K562 (cell line): ENCODE measurements at regions not wholly inside any gene's neighbourhood (a gene's known extent, or its start where the extent isn't known, plus 50 kb on each side); places are given as distances from the start of the nearest gene placed in this dataset.

Experiments
- ATAC-seq: fragments of 200-7000 bp; cut with Tn5 transposase; 3 replicates; pipeline ENCODE4 v1.9.1; 2020; ENCODE audit warnings: moderate library complexity
- BruUV-seq: library from RNA; stranded (reverse); fragments of 400-500 nt; replicated peaks from 2 replicates; lab custom pipeline; 2021; lab: Mats Ljungman, UMichigan
- CTCF ChIA-PET: fragments of 300-600 bp; formaldehyde crosslinking; extraction: SDS; loops from one replicate; lab custom pipeline; 2021; ENCODE audit warnings: low intra/inter-chr PET ratio; lab: Yijun Ruan, JAX
- POLR2A ChIA-PET: fragments of 300-600, 350-650 bp; sonication (Branson Sonifier 250); formaldehyde crosslinking; extraction: SDS; loops from one replicate; lab custom pipeline; 2021; ENCODE audit warnings: antibody characterized with exemption, inconsistent platforms; lab: Yijun Ruan, JAX
- DNase-seq, 4 experiments: peaks; one replicate each; pipeline versions ENCODE4 v3.0.0 to v3.0.0-alpha.2; 2011 to 2018; ENCODE audit warnings: low spot score in 3 of 4, mixed read lengths in 3 of 4; ENCODE audit errors: extremely low read depth in 1 of 4
- FAIRE-seq: peaks from 2 replicates; lab custom pipeline; 2011; peaks lifted over from hg19 to GRCh38; lab: Jason Lieb, UNC
- H2AFZ ChIP-seq: 2 replicates; pipeline ENCODE4 v1.6.0; 2011; ENCODE audit warnings: low read depth, low read length, control low read depth, inconsistent platforms
- H3K27ac ChIP-seq: fragments of 200-600 bp; 3 replicates; pipeline ENCODE4 v1.8.0; 2011; ENCODE audit warnings: low read depth, mild to moderate bottlenecking, control low read depth, inconsistent platforms, low read length, moderate library complexity, mixed read lengths; ENCODE audit errors: extremely low read depth
- H3K27me3 ChIP-seq, 2 experiments: fragments of 300-600 bp in 1 of 2; 2 replicates in 1 of 2; 3 replicates in 1 of 2; pipeline versions ENCODE4 v1.6.0 to v1.8.0; 2011; ENCODE audit warnings: inconsistent platforms in 2 of 2, low read length in 2 of 2, mild to moderate bottlenecking in 1 of 2, mixed read lengths in 1 of 2, moderate library complexity in 1 of 2; ENCODE audit not compliant: control insufficient read depth in 2 of 2, insufficient read depth in 2 of 2
- H3K36me3 ChIP-seq: fragments of 300-600 bp; 3 replicates; pipeline ENCODE4 v1.8.0; 2011; ENCODE audit warnings: mild to moderate bottlenecking, low read length, inconsistent platforms; ENCODE audit not compliant: control insufficient read depth, insufficient read depth
- H3K4me1 ChIP-seq, 2 experiments: fragments of 200-600 bp in 1 of 2; replicated peaks in 1 of 2; 2 replicates in 1 of 2; 3 replicates in 1 of 2; pipeline versions ENCODE4 v1.5.1 to v1.8.0; 2011; ENCODE audit warnings: inconsistent platforms in 2 of 2, low read length in 2 of 2, mild to moderate bottlenecking in 1 of 2, mixed read lengths in 1 of 2, moderate library complexity in 1 of 2; ENCODE audit not compliant: control insufficient read depth in 2 of 2, insufficient read depth in 2 of 2
- H3K4me2 ChIP-seq: 2 replicates; pipeline ENCODE4 v1.6.1; 2011; ENCODE audit warnings: low read length, control low read depth, inconsistent platforms, mixed read lengths; ENCODE audit not compliant: insufficient read depth
- H3K4me3 ChIP-seq: fragments of 200-600 bp; sonication (generic), shearing (Covaris generic); 2 replicates; pipeline ENCODE4 v1.5.1; 2016; ENCODE audit warnings: control low read depth, inconsistent platforms
- H3K79me2 ChIP-seq: fragments of 200-600 bp; 3 replicates; pipeline ENCODE4 v1.8.0; 2011; ENCODE audit warnings: low read length, inconsistent platforms; ENCODE audit not compliant: control insufficient read depth, insufficient read depth
- H3K9ac ChIP-seq, 2 experiments: 2 replicates each; pipeline versions ENCODE4 v1.6.0 to v1.6.1; 2011; ENCODE audit warnings: low read depth in 2 of 2, low read length in 2 of 2, control low read depth in 1 of 2, inconsistent platforms in 1 of 2, mild to moderate bottlenecking in 1 of 2, mixed read lengths in 1 of 2; ENCODE audit not compliant: insufficient read depth in 1 of 2
- H3K9me1 ChIP-seq: one replicate; pipeline ENCODE4 v1.6.0; 2011; ENCODE audit warnings: inconsistent platforms, mild to moderate bottlenecking, low read length, moderate library complexity; ENCODE audit not compliant: control insufficient read depth, insufficient read depth
- H3K9me3 ChIP-seq: replicated peaks from 2 replicates; pipeline ENCODE4 v1.5.1; 2011; ENCODE audit warnings: low read depth, low read length, inconsistent platforms; ENCODE audit not compliant: control insufficient read depth, insufficient read depth
- H4K20me1 ChIP-seq: replicated peaks from 2 replicates; pipeline ENCODE4 v1.6.1; 2011; ENCODE audit warnings: low read length, inconsistent platforms, mixed read lengths; ENCODE audit not compliant: control insufficient read depth, insufficient read depth
- PHTF2 ChIP-seq: fragments of 250-450 bp; sonication (Bioruptor Pico); IDR thresholded peaks from 2 replicates; pipeline ENCODE4 v1.5.0; 2021; ENCODE audit warnings: mild to moderate bottlenecking
- POLR2G ChIP-seq: fragments of 200-400 bp; formaldehyde crosslinking; IDR thresholded peaks from 2 replicates; pipeline ENCODE4 v1.6.1; 2017; ENCODE audit warnings: low read depth, mild to moderate bottlenecking, antibody characterized with exemption, low read length, moderate library complexity
- WGBS: fragments of 100-300 bp; shearing (Covaris generic); methylation state at CpG from one replicate; pipeline ENCODE4 v1.1.6; 2016; ENCODE audit warnings: low coverage, mixed read lengths; ENCODE audit not compliant: insufficient coverage; ENCODE audit errors: missing lambda C conversion rate; 5-methylcytosine and 5-hydroxymethylcytosine counted together
- in situ Hi-C: fragments of 300-500 bp; cut with MboI; formaldehyde crosslinking; loops from 4 replicates; pipeline ENCODE4 v1.15.0; 2018; ENCODE audit warnings: inconsistent platforms, mixed read lengths
- intact Hi-C: fragments of 100-400 bp; cut with micrococcal nuclease; formaldehyde crosslinking; loops from 2 replicates; pipeline ENCODE4 v1.14.2; 2022
- TF ChIP-seq, protein P1 (sequence below): sonication (generic); formaldehyde crosslinking; IDR thresholded peaks from 2 replicates; pipeline ENCODE4 v1.8.1; 2023; ENCODE audit warnings: mild to moderate bottlenecking, missing genetic modification reagents

DNA sequence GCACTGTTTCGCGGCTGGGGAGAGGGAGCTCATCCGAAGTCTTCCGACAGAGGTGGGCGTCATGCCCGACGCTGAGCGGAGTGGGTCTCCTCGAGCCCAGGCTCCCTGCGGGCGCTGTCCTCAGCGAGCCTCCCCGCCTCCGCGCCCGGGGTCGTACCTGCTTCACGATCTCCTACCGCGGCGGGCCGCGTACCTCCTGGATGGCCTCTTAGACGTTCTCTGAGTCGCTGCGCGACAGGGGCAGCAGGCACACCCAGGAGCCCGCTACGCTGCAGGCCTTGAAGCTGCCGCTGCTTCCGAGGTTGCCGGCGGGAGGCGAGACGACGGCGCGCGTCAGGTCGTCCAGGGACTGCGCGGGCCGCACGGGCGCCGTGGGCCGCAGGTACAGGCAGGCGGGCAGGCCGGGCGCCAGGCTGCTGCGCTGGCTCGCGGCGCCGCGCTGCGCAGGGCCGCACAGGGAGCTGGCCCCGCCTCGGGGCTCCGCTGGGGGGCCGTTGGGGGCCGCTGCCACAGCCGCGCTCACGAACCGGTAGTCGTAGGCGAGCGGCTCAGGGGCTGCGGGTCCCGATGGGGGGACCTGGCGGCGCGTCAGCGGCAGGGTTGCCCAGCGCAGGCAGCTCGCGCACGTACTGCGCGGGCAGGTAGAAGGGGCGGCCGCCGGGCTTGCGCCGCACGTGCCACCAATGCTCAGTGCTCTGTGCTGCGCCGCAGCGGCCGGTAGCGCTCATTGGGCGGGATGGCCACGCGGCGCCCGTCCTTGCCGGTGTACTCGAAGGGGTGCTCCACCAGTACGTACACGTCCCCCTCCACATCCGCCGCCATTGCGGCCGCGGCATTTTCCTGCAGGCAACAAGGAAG lies 116.4 kb upstream of the SMURF2 start:
- in situ Hi-C loops (no loop called here), intact Hi-C loops (loop anchor here (5.0 kb wide), 1 partner anchor 159 kb away; no protein-coding TSS in a partner anchor)
- WGBS = 98% methylated on average over 14 of the region's 107 CpGs
- Histone ChIP-seq H3K27ac (no peak overlapping the region), H3K9me3 (no peaks in the 10 kb centered on the region), H2AFZ (no peak overlapping the region), H3K36me3 (no peaks in the 10 kb centered on the region), H3K79me2 (no peaks in the 10 kb centered on the region), H3K4me2 (no peak overlapping the region), H3K9ac (no peak overlapping the region), H3K4me3 (no peak overlapping the region), H3K27me3 (no peaks in the 10 kb centered on the region), H4K20me1 (peaks cover 2% of the 10 kb centered on the region; the same call in 1 of the 2 replicates), H3K9me1 (no peaks in the 10 kb centered on the region)
- FAIRE-seq (no peak), ATAC-seq (no peak)
- BruUV-seq = no TSS peak
- CTCF ChIA-PET = no interaction called here
- POLR2A ChIA-PET = interaction anchor here (0.6 to 0.7 kb wide), 3 partner anchors 31 to 565 kb away, joined by 3 read pairs; no protein-coding TSS in a partner anchor
- TF ChIP-seq PHTF2 (CRISPR knock-in tag) (no peak), POLR2G (peak; percentile 41; the same call in 1 of the 2 replicates)
- TF ChIP-seq, protein P1, sequence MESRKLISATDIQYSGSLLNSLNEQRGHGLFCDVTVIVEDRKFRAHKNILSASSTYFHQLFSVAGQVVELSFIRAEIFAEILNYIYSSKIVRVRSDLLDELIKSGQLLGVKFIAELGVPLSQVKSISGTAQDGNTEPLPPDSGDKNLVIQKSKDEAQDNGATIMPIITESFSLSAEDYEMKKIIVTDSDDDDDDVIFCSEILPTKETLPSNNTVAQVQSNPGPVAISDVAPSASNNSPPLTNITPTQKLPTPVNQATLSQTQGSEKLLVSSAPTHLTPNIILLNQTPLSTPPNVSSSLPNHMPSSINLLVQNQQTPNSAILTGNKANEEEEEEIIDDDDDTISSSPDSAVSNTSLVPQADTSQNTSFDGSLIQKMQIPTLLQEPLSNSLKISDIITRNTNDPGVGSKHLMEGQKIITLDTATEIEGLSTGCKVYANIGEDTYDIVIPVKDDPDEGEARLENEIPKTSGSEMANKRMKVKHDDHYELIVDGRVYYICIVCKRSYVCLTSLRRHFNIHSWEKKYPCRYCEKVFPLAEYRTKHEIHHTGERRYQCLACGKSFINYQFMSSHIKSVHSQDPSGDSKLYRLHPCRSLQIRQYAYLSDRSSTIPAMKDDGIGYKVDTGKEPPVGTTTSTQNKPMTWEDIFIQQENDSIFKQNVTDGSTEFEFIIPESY (CRISPR knock-in tag) = peak; percentile 86
- TF ChIP-seq, all 486 proteins: peak for 2
- peaks cover 0 to 21% of the 10 kb centered on the region in 2 experiments; a peak in 2 of 5 replicates for H3K4me1 ChIP-seq
- no peak for DNase-seq
